NB4 (cell line): ENCODE measurements at regions not wholly inside any gene's neighbourhood (a gene's known extent, or its start where the extent isn't known, plus 50 kb on each side); places are given as distances from the start of the nearest gene placed in this dataset.

Experiments used
- CTCF ChIP-seq: IDR thresholded peaks from one replicate; pipeline ENCODE4 v1.5.1; 2012; ENCODE audit warnings: low read depth, low read length
- POLR2A ChIP-seq: IDR thresholded peaks from 2 replicates; pipeline ENCODE4 v1.6.1; 2011; ENCODE audit warnings: mild to moderate bottlenecking; ENCODE audit not compliant: insufficient read length; ENCODE audit errors: extremely low read depth

- no peak for TF ChIP-seq CTCF
- TF ChIP-seq POLR2A = no peak
These were observed 258.4 kb downstream of the MAP2K6 start for GRCh38 chr17:69672924-69673323.
